ENCODE measurements at regions not wholly inside any gene's neighbourhood (a gene's known extent, or its start where the extent isn't known, plus 50 kb on each side); places are given as distances from the start of the nearest gene placed in this dataset.

DNA sequence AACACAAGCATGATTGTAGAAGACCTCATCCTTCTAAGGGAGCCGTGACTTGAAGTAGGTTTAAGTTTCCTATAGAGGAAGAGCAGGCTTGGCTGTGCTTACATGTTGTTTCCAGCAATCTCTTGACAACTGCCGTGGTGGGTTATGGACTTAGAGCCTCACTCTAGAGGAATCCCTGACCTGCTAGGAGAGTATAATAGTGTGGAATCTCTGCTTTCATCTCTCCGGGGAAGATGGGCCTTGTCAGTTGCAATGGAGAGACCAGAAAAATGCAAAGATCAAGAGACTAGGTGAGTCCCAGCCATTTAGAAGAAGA is 137.6 kb downstream of the MIS18A start:
- no peaks in the 10 kb centered on the region for H3K9me1 ChIP-seq (ENCODE audit: control insufficient read depth, insufficient read depth, low read length)
- intact Hi-C loops (cut with micrococcal nuclease): no loop called here
- ChIA-PET POLR2A (interaction anchor here (0.6 to 1.1 kb wide), 2 partner anchors 23 to 83 kb away, joined by 3 read pairs; no protein-coding TSS in a partner anchor), CTCF (ENCODE audit: low intra/inter-chr PET ratio) (no interaction called here)
- 1% methylated on average over 3 of the region's 3 CpGs for WGBS (ENCODE audit: insufficient coverage, low coverage, missing lambda C conversion rate)
- in situ Hi-C loops (cut with MboI): no loop called here
- no peaks in the 10 kb centered on the region for H3K9me3 ChIP-seq (replicated peaks; ENCODE audit: control insufficient read depth, insufficient read depth, low read depth, low read length)
- H3K36me3 ChIP-seq (ENCODE audit: control insufficient read depth, insufficient read depth, low read length): no peaks in the 10 kb centered on the region
- H4K20me1 ChIP-seq (replicated peaks; ENCODE audit: control insufficient read depth, insufficient read depth, low read length): no peaks in the 10 kb centered on the region
- H3K4me3 ChIP-seq: no peak overlapping the region
- TF ChIP-seq, protein P1, sequence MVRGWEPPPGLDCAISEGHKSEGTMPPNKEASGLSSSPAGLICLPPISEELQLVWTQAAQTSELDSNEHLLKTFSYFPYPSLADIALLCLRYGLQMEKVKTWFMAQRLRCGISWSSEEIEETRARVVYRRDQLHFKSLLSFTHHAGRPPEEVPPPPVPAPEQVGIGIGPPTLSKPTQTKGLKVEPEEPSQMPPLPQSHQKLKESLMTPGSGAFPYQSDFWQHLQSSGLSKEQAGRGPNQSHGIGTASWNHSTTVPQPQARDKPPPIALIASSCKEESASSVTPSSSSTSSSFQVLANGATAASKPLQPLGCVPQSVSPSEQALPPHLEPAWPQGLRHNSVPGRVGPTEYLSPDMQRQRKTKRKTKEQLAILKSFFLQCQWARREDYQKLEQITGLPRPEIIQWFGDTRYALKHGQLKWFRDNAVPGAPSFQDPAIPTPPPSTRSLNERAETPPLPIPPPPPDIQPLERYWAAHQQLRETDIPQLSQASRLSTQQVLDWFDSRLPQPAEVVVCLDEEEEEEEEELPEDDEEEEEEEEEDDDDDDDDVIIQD (CRISPR knock-in tag; IDR thresholded peaks at IDR 0.05): no peak
- H3K27me3 ChIP-seq (ENCODE audit: control insufficient read depth in 2 of 2, insufficient read depth in 2 of 2, low read length in 2 of 2): peaks cover 6 to 11% of the 10 kb centered on the region in 2 experiments; a peak in 4 of 5 replicates
- H3K4me1 ChIP-seq (replicated peaks in 1 of 2; ENCODE audit: control insufficient read depth in 2 of 2, insufficient read depth in 2 of 2, low read length in 2 of 2): no peaks in the 10 kb centered on the region
- FAIRE-seq (no peak), DNase-seq (ENCODE audit: extremely low read depth in 1 of 4, low spot score in 3 of 4) (no peak), ATAC-seq (no peak)
- no TSS peak for BruUV-seq (replicated peaks)
- H3K79me2 ChIP-seq (ENCODE audit: control insufficient read depth, insufficient read depth, low read length): no peaks in the 10 kb centered on the region
- no peak overlapping the region for H3K27ac ChIP-seq (ENCODE audit: extremely low read depth, low read depth, low read length)
- H3K4me2 ChIP-seq (ENCODE audit: insufficient read depth, low read length): no peak overlapping the region
- no peak overlapping the region for H3K9ac ChIP-seq (ENCODE audit: insufficient read depth in 1 of 2, low read depth in 2 of 2, low read length in 2 of 2)
- H2AFZ ChIP-seq (ENCODE audit: low read depth, low read length): no peak overlapping the region

GRCh38 chr21:32140604-32141317 is 138.1 kb downstream of the MIS18A start:
- H3K27me3 ChIP-seq (ENCODE audit: control insufficient read depth in 2 of 2, insufficient read depth in 2 of 2, low read length in 2 of 2): peaks cover 7 to 11% of the 10 kb centered on the region in 2 experiments; a peak in 4 of 5 replicates
- no peak overlapping the region for H3K4me2 ChIP-seq (ENCODE audit: insufficient read depth, low read length)
- WGBS (ENCODE audit: insufficient coverage, low coverage, missing lambda C conversion rate): 7% methylated on average over 9 of the region's 9 CpGs
- ATAC-seq (no peak), FAIRE-seq (no peak), DNase-seq (ENCODE audit: extremely low read depth in 1 of 4, low spot score in 3 of 4) (no peak)
- H3K36me3 ChIP-seq (ENCODE audit: control insufficient read depth, insufficient read depth, low read length): no peaks in the 10 kb centered on the region
- no peak overlapping the region for H3K4me3 ChIP-seq
- H4K20me1 ChIP-seq (replicated peaks; ENCODE audit: control insufficient read depth, insufficient read depth, low read length): no peaks in the 10 kb centered on the region
- no TSS peak for BruUV-seq (replicated peaks)
- intact Hi-C loops (cut with micrococcal nuclease): no loop called here
- ChIA-PET CTCF (ENCODE audit: low intra/inter-chr PET ratio) (interaction anchor here (0.6 kb wide), 1 partner anchor 33 kb away, joined by 4 read pairs; no protein-coding TSS in a partner anchor), POLR2A (interaction anchor here (0.6 to 1.1 kb wide), 5 partner anchors 9 to 82 kb away, joined by 3 to 4 read pairs (median 3); no protein-coding TSS in a partner anchor)
- H3K27ac ChIP-seq (ENCODE audit: extremely low read depth, low read depth, low read length): no peak overlapping the region
- H3K9ac ChIP-seq (ENCODE audit: insufficient read depth in 1 of 2, low read depth in 2 of 2, low read length in 2 of 2): no peak overlapping the region
- in situ Hi-C loops (cut with MboI): no loop called here
- H3K4me1 ChIP-seq (replicated peaks in 1 of 2; ENCODE audit: control insufficient read depth in 2 of 2, insufficient read depth in 2 of 2, low read length in 2 of 2): no peaks in the 10 kb centered on the region
- no peaks in the 10 kb centered on the region for H3K79me2 ChIP-seq (ENCODE audit: control insufficient read depth, insufficient read depth, low read length)
- no peak overlapping the region for H2AFZ ChIP-seq (ENCODE audit: low read depth, low read length)
- TF ChIP-seq ZFP1 (CRISPR knock-in tag; IDR thresholded peaks at IDR 0.05) (no peak), ZNF41 (CRISPR knock-in tag; conservative IDR thresholded peaks at IDR 0.05) (no peak), SIRT6 (IDR thresholded peaks at IDR 0.05; ENCODE audit: low read depth, low read length) (no peak), CCNT2 (IDR thresholded peaks at IDR 0.05; ENCODE audit: borderline replicate concordance, extremely low read depth, insufficient read length, low read depth, low read length) (no peak), RBM25 (IDR thresholded peaks at IDR 0.05; ENCODE audit: low read depth, low read length, severe bottlenecking) (no peak), CEBPB (tag; IDR thresholded peaks at IDR 0.05) (0 out of 2 replicates have a peak, but pooled peaks have one; percentile 23)
- no peaks in the 10 kb centered on the region for H3K9me3 ChIP-seq (replicated peaks; ENCODE audit: control insufficient read depth, insufficient read depth, low read depth, low read length)
- H3K9me1 ChIP-seq (ENCODE audit: control insufficient read depth, insufficient read depth, low read length): no peaks in the 10 kb centered on the region
